Testis (tissue), 2 donors: ENCODE measurements at regions not wholly inside any gene's neighbourhood (a gene's known extent, or its start where the extent isn't known, plus 50 kb on each side); places are given as distances from the start of the nearest gene placed in this dataset.
A peak's percentile ranks its signal among the peaks of the same experiment; 100 is the strongest.
"Not testable (repeated sequence)": the region's sequence is repeated elsewhere in the genome, so short reads cannot be mapped to it uniquely, and the experiment has no call there.

Source experiments
- DNase-seq: peaks from one replicate; pipeline ENCODE4 v3.0.0-alpha.2; 2019
- H3K27ac ChIP-seq, 2 donors: fragments of 200-600 bp; sonication (generic); one replicate each; pipeline ENCODE4 v1.5.1; 2019
- H3K27me3 ChIP-seq: fragments of 200-600 bp; sonication (generic); one replicate; pipeline ENCODE4 v1.5.1; 2019
- H3K36me3 ChIP-seq: fragments of 200-600 bp; sonication (generic); one replicate; pipeline ENCODE4 v1.5.1; 2017; ENCODE audit warnings: low read depth; ENCODE audit errors: missing control alignments
- H3K4me1 ChIP-seq: fragments of 200-600 bp; sonication (generic); one replicate; pipeline ENCODE4 v1.5.1; 2019
- H3K4me3 ChIP-seq, 2 donors: fragments of 200-600 bp; sonication (generic); one replicate each; pipeline ENCODE4 v1.5.1; 2017 to 2019
- H3K9me3 ChIP-seq: fragments of 200-600 bp; sonication (generic); one replicate; pipeline ENCODE4 v1.5.1; 2017
- CTCF ChIP-seq, 3 experiments: fragments of 450-650 bp in 2 of 3; fragments of 200-600 bp in 1 of 3; sonication (generic) in 1 of 3; IDR thresholded peaks; one replicate each; pipeline ENCODE4 v1.5.1; 2016 to 2019; ENCODE audit warnings: antibody characterized with exemption in 3 of 3, mild to moderate bottlenecking in 2 of 3, moderate library complexity in 1 of 3
- POLR2A ChIP-seq: fragments of 450-650 bp; IDR thresholded peaks from one replicate; pipeline ENCODE4 v1.6.1; 2017; ENCODE audit warnings: antibody characterized with exemption, mild to moderate bottlenecking, moderate library complexity
- WGBS, 2 donors: methylation state at CpG; one replicate each; pipeline ENCODE4 v1.1.5; 2018; 5-methylcytosine and 5-hydroxymethylcytosine counted together
- intact Hi-C: fragments of 100-400 bp; cut with DNase I; formaldehyde crosslinking; loops from one replicate; pipeline ENCODE4 v1.15.1; 2023; ENCODE audit warnings: low total_unique reads

- WGBS, 2 donors = 56 to 70% methylated on average over 10 of the region's 10 CpGs
- Histone ChIP-seq H3K27ac (no peak overlapping the region), H3K27me3 (no peaks in the 10 kb centered on the region), H3K4me3 (no peak overlapping the region), H3K36me3 (no peaks in the 10 kb centered on the region), H3K4me1 (peaks cover 10% of the 10 kb centered on the region), H3K9me3 (no peaks in the 10 kb centered on the region)
- DNase-seq = no peak
- no peak for TF ChIP-seq CTCF (IDR thresholded peaks at IDR 0.05)
- TF ChIP-seq POLR2A = no peak
- intact Hi-C loops = no loop called here
Measured at GRCh38 chr9:38482918-38483592, 58.8 kb upstream of the IGFBPL1 start.

GRCh38 chr9:38478211-38478610 is 54.0 kb upstream of the IGFBPL1 start:
- DNase-seq = no peak
- 70 to 86% methylated on average over 21 to 22 of the region's 22 CpGs for WGBS, 2 donors
- Histone ChIP-seq H3K9me3 (no peaks in the 10 kb centered on the region), H3K36me3 (no peaks in the 10 kb centered on the region), H3K27me3 (no peaks in the 10 kb centered on the region), H3K4me1 (no peaks in the 10 kb centered on the region), H3K27ac (no peak overlapping the region), H3K4me3 (peak overlapping the region in 1 of 2 donors; percentile 23)
- intact Hi-C loops = no loop called here
- TF ChIP-seq CTCF (IDR thresholded peaks at IDR 0.05) = no peak
- TF ChIP-seq POLR2A = no peak

DNA sequence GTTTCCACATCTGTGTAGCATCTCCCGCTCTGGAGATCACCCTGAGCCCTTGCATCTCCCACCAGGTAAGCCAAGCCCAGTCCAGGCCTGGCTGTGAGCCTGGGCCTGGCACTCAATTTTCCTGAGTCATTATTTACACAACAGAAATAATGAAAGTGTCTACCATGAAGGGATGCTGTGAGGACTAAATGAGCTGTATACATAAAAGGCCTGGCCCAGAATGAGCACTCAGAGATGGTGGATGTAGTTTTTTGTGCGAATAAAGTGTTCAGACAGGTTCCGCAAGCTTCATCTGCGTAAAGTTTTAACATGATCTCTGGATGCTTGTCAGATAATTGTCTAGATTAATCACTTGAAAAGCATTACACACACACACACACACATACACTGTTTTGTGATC is 50.2 kb upstream of the IGFBPL1 start:
- H3K27ac ChIP-seq, H3K27me3 ChIP-seq, intact Hi-C loops, H3K4me1 ChIP-seq, H3K36me3 ChIP-seq, H3K4me3 ChIP-seq, H3K9me3 ChIP-seq, DNase-seq: not testable (repeated sequence)
- WGBS, 2 donors = 83 to 96% methylated on average over 4 of the region's 4 CpGs
